ENCODE measurements at regions not wholly inside any gene's neighbourhood (a gene's known extent, or its start where the extent isn't known, plus 50 kb on each side); places are given as distances from the start of the nearest gene placed in this dataset.

- TF ChIP-seq POLR2AphosphoS5 (IDR thresholded peaks at IDR 0.05) = no peak
- TF ChIP-seq, protein P1, sequence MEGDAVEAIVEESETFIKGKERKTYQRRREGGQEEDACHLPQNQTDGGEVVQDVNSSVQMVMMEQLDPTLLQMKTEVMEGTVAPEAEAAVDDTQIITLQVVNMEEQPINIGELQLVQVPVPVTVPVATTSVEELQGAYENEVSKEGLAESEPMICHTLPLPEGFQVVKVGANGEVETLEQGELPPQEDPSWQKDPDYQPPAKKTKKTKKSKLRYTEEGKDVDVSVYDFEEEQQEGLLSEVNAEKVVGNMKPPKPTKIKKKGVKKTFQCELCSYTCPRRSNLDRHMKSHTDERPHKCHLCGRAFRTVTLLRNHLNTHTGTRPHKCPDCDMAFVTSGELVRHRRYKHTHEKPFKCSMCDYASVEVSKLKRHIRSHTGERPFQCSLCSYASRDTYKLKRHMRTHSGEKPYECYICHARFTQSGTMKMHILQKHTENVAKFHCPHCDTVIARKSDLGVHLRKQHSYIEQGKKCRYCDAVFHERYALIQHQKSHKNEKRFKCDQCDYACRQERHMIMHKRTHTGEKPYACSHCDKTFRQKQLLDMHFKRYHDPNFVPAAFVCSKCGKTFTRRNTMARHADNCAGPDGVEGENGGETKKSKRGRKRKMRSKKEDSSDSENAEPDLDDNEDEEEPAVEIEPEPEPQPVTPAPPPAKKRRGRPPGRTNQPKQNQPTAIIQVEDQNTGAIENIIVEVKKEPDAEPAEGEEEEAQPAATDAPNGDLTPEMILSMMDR (IDR thresholded peaks at IDR 0.05) = no peak
Observed at GRCh38 chr11:27184458-27185312, 144.1 kb downstream of the BBOX1 start.

All from breast epithelium (tissue), 3 donors.